CD14-positive monocyte (primary cell): ENCODE measurements at regions not wholly inside any gene's neighbourhood (a gene's known extent, or its start where the extent isn't known, plus 50 kb on each side); places are given as distances from the start of the nearest gene placed in this dataset.

Experiments used
- DNase-seq, 3 donors: peaks; one replicate each; pipeline ENCODE4 v3.0.0-alpha.2; 2011 to 2022
- H2AFZ ChIP-seq: 2 replicates; pipeline ENCODE4 v1.6.0; 2012; ENCODE audit warnings: mild to moderate bottlenecking, low read depth, low read length, inconsistent platforms; ENCODE audit not compliant: insufficient read depth, poor library complexity, severe bottlenecking
- H3K27ac ChIP-seq, 2 donors: 1 replicate in 1 of 2; 2 replicates in 1 of 2; pipeline ENCODE4 v1.5.1; 2012 to 2013; ENCODE audit warnings: low read length in 2 of 2, control low read depth in 1 of 2, inconsistent platforms in 1 of 2, low read depth in 1 of 2, mild to moderate bottlenecking in 1 of 2
- H3K27me3 ChIP-seq, 2 donors: one replicate each; pipeline versions ENCODE4 v1.6.0 to v1.6.1; 2011 to 2013; ENCODE audit warnings: low read length in 2 of 2; ENCODE audit not compliant: control insufficient read depth in 2 of 2, insufficient read depth in 2 of 2
- H3K36me3 ChIP-seq, 2 donors: replicated peaks in 1 of 2; 1 replicate in 1 of 2; 2 replicates in 1 of 2; pipeline versions ENCODE4 v1.5.1 to v1.6.1; 2012 to 2013; ENCODE audit warnings: low read length in 2 of 2, control low read depth in 1 of 2, inconsistent platforms in 1 of 2, mild to moderate bottlenecking in 1 of 2; ENCODE audit not compliant: insufficient read depth in 2 of 2, control insufficient read depth in 1 of 2
- H3K4me1 ChIP-seq, 2 donors: 1 replicate in 1 of 2; 2 replicates in 1 of 2; pipeline versions ENCODE4 v1.5.1 to v1.6.1; 2012 to 2013; ENCODE audit warnings: low read length in 2 of 2, control low read depth in 1 of 2, inconsistent platforms in 1 of 2, mild to moderate bottlenecking in 1 of 2, moderate library complexity in 1 of 2; ENCODE audit not compliant: insufficient read depth in 2 of 2, control insufficient read depth in 1 of 2
- H3K4me2 ChIP-seq: replicated peaks from 2 replicates; pipeline ENCODE3; 2012; ENCODE audit warnings: low read length, moderate library complexity, mild to moderate bottlenecking; ENCODE audit not compliant: poor library complexity, severe bottlenecking; ENCODE audit errors: extremely low read depth
- H3K4me3 ChIP-seq, 3 experiments: fragments of 200-600 bp in 1 of 3; sonication (generic) in 1 of 3; replicated peaks in 1 of 3; 1 replicate in 2 of 3; 2 replicates in 1 of 3; pipeline ENCODE4 v1.5.1; 2011 to 2013; ENCODE audit warnings: low read length in 3 of 3, mild to moderate bottlenecking in 3 of 3, control low read depth in 2 of 3, low read depth in 2 of 3, inconsistent platforms in 1 of 3, moderate library complexity in 1 of 3
- H3K79me2 ChIP-seq: 2 replicates; pipeline ENCODE4 v1.6.0; 2012; ENCODE audit warnings: mild to moderate bottlenecking, control low read depth, inconsistent platforms, low read length, moderate library complexity; ENCODE audit not compliant: insufficient read depth
- H3K9ac ChIP-seq: 2 replicates; pipeline ENCODE4 v1.6.0; 2017; ENCODE audit warnings: low read length, mild to moderate bottlenecking; ENCODE audit not compliant: insufficient read depth, poor library complexity, severe bottlenecking
- H3K9me3 ChIP-seq, 2 donors: replicated peaks in 1 of 2; 1 replicate in 1 of 2; 2 replicates in 1 of 2; pipeline versions ENCODE4 v1.5.1 to v1.6.1; 2012 to 2013; ENCODE audit warnings: low read length in 2 of 2, control low read depth in 1 of 2; ENCODE audit not compliant: control insufficient read depth in 1 of 2, insufficient read depth in 1 of 2
- H4K20me1 ChIP-seq: 2 replicates; pipeline ENCODE4 v1.6.0; 2012; ENCODE audit warnings: mild to moderate bottlenecking, low read length, control low read depth, moderate library complexity; ENCODE audit not compliant: insufficient read depth
- H3K27ac Mint-ChIP-seq, 7 donors: one replicate each; pipeline ENCODE4 v1.8.0; 2020; ENCODE audit warnings: mild to moderate bottlenecking in 7 of 7, mixed read lengths in 7 of 7, moderate library complexity in 6 of 7, inconsistent platforms in 2 of 7
- H3K27me3 Mint-ChIP-seq, 3 donors: one replicate each; pipeline ENCODE4 v1.8.0; 2021 to 2022; ENCODE audit warnings: low read depth in 3 of 3, mild to moderate bottlenecking in 3 of 3, mixed read lengths in 3 of 3, moderate library complexity in 3 of 3, inconsistent platforms in 1 of 3
- H3K36me3 Mint-ChIP-seq, 2 donors: one replicate each; pipeline ENCODE4 v1.8.0; 2020; ENCODE audit warnings: mixed read lengths in 2 of 2, inconsistent platforms in 1 of 2, mild to moderate bottlenecking in 1 of 2
- H3K4me1 Mint-ChIP-seq: one replicate; pipeline ENCODE4 v1.8.0; 2020; ENCODE audit warnings: mild to moderate bottlenecking, mixed read lengths
- H3K4me3 Mint-ChIP-seq, 2 donors: one replicate each; pipeline ENCODE4 v1.8.0; 2020; ENCODE audit warnings: mild to moderate bottlenecking in 2 of 2, mixed read lengths in 2 of 2, moderate library complexity in 1 of 2
- H3K9me3 Mint-ChIP-seq, 7 donors: one replicate each; pipeline ENCODE4 v1.8.0; 2020 to 2022; ENCODE audit warnings: mixed read lengths in 7 of 7, mild to moderate bottlenecking in 6 of 7, moderate library complexity in 6 of 7, inconsistent platforms in 2 of 7
- WGBS: methylation state at CpG from one replicate; pipeline ENCODE4 v1.1.5; 2013; ENCODE audit warnings: missing lambda C conversion rate; ENCODE audit not compliant: insufficient coverage; 5-methylcytosine and 5-hydroxymethylcytosine counted together
- intact Hi-C, 2 donors: fragments of 100-400 bp; cut with micrococcal nuclease; formaldehyde crosslinking; loops; one replicate each; pipeline versions ENCODE4 v1.15.0 to v1.15.1; 2023
- TF ChIP-seq, protein P1 (sequence below): fragments of 200-600 bp; IDR thresholded peaks from one replicate; pipeline ENCODE4 v1.8.0; 2022; ENCODE audit warnings: antibody characterized with exemption, mild to moderate bottlenecking

DNA sequence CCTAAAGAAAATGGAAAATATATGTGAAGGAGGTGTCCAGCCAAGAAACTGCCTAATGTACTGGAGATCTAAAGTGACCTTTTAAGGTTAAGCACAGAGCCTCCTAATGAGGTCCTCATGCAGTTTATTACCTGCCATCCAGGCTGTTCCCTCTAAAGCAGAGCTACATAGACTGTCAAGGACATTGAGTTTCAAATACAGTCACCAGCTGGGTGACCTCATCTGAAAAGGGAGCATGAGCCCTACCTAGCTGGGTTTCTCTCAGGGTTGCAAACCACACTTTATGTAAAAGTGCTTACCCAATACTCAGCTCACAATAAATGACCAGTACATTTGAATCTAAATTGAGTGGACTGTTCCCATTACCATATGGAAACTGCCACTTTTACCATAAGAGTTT, 65.4 kb upstream of the CTNNA2 start:
- Histone ChIP-seq H2AFZ (no peak overlapping the region), H3K27ac (no peak overlapping the region), H3K4me2 (no peak overlapping the region), H3K4me1 (no peaks in the 10 kb centered on the region), H3K36me3 (no peaks in the 10 kb centered on the region), H3K4me3 (no peak overlapping the region), H3K27me3 (no peaks in the 10 kb centered on the region), H4K20me1 (no peaks in the 10 kb centered on the region), H3K9me3 (no peaks in the 10 kb centered on the region), H3K9ac (no peak overlapping the region), H3K79me2 (no peaks in the 10 kb centered on the region)
- no peaks in the 10 kb centered on the region for H3K9me3 Mint-ChIP-seq
- TF ChIP-seq, protein P1, sequence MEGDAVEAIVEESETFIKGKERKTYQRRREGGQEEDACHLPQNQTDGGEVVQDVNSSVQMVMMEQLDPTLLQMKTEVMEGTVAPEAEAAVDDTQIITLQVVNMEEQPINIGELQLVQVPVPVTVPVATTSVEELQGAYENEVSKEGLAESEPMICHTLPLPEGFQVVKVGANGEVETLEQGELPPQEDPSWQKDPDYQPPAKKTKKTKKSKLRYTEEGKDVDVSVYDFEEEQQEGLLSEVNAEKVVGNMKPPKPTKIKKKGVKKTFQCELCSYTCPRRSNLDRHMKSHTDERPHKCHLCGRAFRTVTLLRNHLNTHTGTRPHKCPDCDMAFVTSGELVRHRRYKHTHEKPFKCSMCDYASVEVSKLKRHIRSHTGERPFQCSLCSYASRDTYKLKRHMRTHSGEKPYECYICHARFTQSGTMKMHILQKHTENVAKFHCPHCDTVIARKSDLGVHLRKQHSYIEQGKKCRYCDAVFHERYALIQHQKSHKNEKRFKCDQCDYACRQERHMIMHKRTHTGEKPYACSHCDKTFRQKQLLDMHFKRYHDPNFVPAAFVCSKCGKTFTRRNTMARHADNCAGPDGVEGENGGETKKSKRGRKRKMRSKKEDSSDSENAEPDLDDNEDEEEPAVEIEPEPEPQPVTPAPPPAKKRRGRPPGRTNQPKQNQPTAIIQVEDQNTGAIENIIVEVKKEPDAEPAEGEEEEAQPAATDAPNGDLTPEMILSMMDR = no peak
- intact Hi-C loops = no loop called here
- no peaks in the 10 kb centered on the region for H3K27me3 Mint-ChIP-seq
- H3K27ac Mint-ChIP-seq = no peak overlapping the region
- no peaks in the 10 kb centered on the region for H3K36me3 Mint-ChIP-seq
- no peak overlapping the region for H3K4me3 Mint-ChIP-seq
- DNase-seq = no peak
- no peaks in the 10 kb centered on the region for H3K4me1 Mint-ChIP-seq

DNA sequence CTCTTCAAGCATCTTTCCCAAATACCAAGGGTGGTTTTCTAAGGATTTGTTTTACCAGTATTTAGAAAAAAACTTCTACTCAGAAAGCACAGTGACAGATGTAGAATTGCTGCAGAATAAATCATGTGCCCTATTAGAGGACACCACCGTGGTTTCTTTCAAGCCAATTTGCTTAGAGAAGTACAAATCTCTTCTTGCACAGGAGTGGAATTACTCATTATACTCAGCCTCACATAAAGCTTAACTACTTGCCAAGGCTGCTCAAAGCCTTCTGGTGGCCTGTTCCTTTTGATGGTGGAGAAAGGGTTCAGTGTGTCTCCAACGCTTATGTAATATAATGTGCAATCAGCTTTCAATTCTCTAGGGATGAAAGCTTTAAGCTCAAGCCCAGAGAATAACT, 66.5 kb upstream of the CTNNA2 start:
- H3K4me3 ChIP-seq = no peak overlapping the region
- Mint-ChIP-seq H3K4me3 (no peak overlapping the region), H3K27me3 (no peaks in the 10 kb centered on the region), H3K36me3 (no peaks in the 10 kb centered on the region), H3K4me1 (no peaks in the 10 kb centered on the region), H3K9me3 (peaks cover 0 to 2% (median 0%) of the 10 kb centered on the region in 7 donors), H3K27ac (no peak overlapping the region)
- H3K27ac ChIP-seq = no peak overlapping the region
- no peaks in the 10 kb centered on the region for H3K9me3 ChIP-seq
- H4K20me1 ChIP-seq = no peaks in the 10 kb centered on the region
- DNase-seq = no peak
- H3K36me3 ChIP-seq = no peaks in the 10 kb centered on the region
- no peak overlapping the region for H3K4me2 ChIP-seq
- H2AFZ ChIP-seq = no peak overlapping the region
- TF ChIP-seq, protein P1 = no peak
- intact Hi-C loops = no loop called here
- WGBS = 83% methylated on average over 1 of the region's 2 CpGs
- no peaks in the 10 kb centered on the region for H3K79me2 ChIP-seq
- no peaks in the 10 kb centered on the region for H3K27me3 ChIP-seq
- no peak overlapping the region for H3K9ac ChIP-seq
- H3K4me1 ChIP-seq = no peaks in the 10 kb centered on the region
